Amygdala (tissue), 56 donors: ENCODE measurements at regions not wholly inside any gene's neighbourhood (a gene's known extent, or its start where the extent isn't known, plus 50 kb on each side); places are given as distances from the start of the nearest gene placed in this dataset.
"Not testable (repeated sequence)": the region's sequence is repeated elsewhere in the genome, so short reads cannot be mapped to it uniquely, and the experiment has no call there.

Experiments used
- DNase-seq, 56 donors: peaks; one replicate each; lab custom pipeline; 2025; lab: John Stamatoyannopoulos, UW

DNA sequence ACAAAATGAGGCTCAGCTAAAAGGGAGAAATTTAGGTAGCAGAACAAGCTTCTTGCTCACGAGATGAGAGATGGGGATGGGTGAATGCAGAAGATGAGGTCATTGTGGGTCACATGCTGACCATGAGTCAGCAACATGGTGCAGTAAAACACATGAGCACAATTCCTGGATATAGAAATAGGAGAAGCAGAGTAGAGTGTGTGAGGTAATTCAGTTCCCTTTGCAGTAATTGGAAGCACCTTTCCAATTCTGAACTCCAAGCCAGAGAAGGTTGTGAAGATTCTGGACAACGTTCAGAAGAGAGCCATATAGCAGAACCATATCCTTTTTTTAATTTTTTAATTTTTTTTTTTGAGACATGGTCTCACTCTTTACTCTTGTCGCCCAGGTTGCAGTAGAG, 62.0 kb upstream of the LMNTD1 start:
- DNase-seq = peak in 1 of 56 donors; percentile 6

DNA sequence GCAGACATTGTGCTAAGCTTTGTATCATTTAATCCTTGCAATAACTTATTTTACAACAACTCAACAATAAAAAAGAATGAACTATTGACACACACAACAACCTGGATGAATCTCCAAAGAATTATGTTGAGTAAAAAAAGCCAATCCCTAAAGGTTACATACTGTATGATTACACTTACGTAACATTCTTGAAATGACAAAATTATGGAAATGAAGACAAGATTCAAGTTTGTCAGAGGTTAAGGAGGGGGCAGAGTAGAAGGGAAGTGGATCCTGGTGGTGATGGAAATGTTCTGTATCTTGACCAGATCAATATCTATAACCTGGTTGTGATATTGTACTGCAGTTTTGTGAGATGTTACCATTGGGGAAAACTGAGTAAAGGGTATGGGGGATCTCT, 63.2 kb upstream of the LMNTD1 start:
- no peak for DNase-seq

DNA sequence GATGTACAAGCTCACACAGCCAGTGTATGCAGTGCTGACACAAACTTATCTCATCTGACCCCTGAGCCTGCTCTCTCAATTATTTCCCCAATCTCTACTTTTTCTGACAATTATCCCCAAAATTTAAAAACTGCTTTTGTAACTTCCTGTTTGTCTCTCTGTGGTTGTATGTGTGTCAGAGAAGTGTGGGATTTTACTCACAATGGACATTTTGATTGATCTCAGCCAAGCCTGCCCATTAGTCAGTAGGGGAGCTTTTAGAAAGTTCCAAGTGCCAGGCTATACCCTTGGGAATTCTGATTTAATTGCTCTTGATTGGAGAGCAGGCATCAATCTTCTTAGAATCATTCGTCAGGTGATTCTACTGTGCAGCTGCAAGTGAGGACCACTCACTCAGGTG, 64.9 kb upstream of the LMNTD1 start:
- no peak for DNase-seq

DNA sequence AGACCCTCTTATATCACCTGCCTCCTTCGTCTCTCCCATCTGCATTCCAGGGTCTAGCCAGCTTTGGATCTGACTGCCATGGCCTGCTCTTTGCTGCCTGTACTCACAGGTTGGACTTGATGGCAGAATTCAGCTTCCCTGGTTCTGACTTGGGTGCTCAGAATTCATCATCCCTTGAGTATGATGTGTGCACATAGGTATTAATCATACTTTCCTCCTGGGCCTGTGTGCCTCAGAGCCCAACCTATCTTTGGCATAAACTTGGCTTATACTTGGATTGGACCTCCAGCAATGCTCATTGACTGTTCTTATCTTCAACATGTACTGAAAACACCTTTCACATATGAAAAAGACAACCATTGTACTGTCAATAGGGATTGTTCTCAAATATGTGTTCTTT, 70.7 kb upstream of the LMNTD1 start:
- no peak for DNase-seq

DNA sequence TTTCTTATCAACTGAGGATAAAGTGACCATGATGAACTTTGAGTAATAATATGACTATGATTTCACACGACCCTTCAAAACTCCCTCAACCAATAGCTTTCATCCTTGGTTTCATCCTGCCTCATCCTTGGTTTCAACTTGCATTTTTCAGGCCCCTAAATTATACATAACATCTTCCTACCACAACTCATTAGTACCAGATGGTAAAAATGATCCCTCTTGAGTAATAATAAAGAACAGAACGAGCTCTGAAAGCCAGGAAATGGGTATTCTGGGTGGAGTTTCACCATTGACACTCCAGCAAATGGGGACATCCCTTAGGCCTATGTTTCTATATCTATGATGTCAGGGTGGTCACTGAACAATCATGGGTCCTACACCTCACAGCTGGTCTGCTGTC, 72.1 kb upstream of the LMNTD1 start:
- DNase-seq = no peak

DNA sequence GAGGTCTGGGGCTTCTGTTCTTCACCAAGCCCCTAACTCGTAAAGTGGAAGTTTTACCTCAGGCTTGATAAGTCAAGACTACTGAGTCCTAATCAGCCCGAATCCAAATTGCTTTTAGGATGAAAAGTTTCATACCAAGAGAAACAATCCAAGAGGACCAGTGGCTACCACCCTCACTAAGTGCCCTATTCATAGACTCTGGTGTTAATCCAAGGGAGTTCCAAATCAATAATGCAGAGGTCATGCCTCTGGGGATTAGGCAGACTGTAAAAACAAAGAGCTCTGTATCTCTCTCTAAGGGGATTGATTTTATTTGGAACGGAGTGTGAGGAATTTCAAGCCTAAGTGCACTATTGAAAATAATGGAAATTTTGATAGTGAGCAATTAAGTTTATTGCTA, 76.3 kb upstream of the LMNTD1 start:
- DNase-seq = no peak

DNA sequence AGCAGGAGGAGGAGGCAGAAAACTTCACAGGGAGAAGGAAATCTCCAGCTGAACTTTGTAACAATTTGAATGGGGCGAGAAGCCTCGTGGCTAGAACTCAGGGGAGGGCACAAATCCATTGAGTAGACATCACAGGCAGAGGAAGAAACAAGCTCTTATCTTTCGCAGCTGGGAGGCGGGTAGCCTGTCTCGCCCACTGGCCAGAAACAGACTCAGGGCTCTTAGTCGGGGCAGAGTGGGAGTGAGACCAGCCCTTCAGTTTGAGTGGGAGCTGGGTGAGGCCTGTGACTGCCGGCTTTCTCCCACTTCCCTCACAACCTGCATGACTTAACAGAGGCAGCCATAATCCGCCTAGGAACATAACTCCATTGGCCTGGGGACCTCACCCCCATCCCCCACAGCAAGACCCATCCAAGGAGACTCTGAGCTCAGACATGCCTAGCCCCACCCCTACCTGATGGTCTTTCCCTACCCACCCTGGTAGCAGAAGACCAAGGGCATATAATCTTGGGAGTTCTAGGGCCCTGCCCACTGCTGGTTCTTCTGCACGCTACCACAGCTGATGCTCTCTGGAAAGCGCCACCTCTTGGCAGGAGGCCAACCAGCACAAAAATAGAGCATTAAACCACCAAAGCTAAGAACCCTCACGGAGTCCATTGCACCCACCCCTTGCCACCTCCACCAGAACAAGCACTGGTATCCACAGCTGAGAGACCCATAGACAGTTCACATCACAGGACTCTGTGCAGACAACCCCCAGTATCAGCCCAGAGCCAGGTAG, 77.8 kb upstream of the LMNTD1 start:
- not testable (repeated sequence) for DNase-seq

DNA sequence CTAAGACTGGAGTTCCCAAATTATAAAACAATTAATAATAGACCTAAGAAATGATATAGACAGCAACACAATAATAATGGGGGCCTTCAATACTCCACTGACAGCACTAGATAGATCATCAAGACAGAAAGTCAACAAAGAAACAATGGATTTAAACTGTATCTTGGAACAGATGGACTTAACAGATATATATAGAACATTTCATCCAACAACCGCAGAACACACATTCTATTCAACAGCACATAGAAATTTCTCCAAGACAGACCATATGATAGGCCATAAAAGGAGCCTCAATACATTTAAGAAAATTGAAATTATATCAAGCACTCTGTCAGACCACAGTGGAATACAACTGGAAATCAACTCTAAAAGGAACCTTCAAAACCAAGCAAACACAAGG, 80.1 kb upstream of the LMNTD1 start:
- DNase-seq = not testable (repeated sequence)

DNA sequence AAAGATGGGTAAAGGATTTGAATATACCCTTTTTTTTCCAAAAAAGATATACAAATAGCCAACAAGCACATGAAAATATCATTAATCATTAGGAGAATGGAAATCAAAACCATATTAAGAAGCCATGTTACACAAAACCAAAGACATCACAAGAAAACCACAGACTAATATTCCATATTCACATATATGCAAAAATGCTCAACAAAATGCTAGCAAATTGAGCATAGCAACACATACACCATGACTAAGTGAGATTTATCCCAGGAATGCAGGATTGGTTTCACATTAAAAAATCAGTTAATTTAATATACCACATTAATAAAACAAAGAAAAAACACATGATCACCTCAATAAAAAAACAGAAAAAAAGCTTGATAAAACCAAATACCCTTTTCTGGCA, 84.7 kb upstream of the LMNTD1 start:
- DNase-seq = no peak

DNA sequence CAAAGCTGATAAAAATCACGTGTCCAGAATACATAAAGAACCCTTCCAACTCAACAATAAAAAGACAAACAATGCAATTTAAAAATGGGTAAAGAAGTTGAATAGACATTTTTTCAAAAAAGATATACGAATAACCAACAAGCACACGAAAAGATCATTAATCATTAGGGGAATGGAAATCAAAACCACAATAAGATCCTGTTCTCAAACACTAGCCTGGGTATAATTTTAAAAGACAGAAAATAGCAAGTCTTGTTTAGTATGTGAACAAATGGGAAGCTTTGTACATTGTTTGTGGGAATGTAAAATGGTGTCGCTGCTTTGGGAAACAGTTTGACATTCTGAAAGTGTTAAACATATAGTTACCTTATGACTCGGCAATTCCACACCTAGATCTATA, 86.3 kb upstream of the LMNTD1 start:
- no peak for DNase-seq

DNA sequence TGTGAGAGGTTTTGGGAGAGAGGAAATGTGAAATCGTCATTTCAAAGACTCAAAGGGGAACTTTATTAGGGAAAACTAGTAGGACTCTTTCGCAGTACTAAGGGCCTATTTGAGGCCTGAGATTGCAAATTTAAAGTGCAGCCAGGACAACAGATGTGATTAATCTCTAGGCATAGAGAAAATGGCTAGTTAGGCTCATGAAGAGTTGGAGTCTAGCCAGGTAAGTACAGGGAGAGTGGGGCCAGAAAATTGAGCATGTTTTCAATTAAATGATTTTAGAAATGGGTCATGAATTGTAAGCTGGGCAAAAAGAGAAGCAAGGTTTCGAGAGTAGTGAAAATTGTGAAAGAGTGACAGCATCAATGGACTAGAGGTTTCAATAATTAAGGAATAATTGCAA, 91.9 kb upstream of the LMNTD1 start:
- DNase-seq = no peak

DNA sequence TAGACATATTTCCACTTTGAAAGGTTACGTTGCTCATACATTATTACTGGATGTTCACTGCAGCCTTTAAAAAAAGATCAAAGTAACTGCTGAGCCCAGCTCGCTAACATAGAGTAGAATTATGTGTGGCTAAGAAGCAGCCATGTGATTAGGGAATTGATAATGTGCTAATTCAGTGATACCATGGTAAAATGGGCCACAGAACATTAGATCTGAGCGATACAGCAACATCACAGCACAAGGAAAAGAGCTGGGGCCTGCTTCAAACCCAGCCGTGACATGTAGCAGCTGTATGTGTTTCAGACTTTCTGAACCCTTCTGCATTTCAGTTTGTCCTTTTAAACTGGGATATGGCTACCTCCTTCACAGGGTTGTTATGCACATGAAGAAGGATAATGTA, 92.3 kb upstream of the LMNTD1 start:
- no peak for DNase-seq

DNA sequence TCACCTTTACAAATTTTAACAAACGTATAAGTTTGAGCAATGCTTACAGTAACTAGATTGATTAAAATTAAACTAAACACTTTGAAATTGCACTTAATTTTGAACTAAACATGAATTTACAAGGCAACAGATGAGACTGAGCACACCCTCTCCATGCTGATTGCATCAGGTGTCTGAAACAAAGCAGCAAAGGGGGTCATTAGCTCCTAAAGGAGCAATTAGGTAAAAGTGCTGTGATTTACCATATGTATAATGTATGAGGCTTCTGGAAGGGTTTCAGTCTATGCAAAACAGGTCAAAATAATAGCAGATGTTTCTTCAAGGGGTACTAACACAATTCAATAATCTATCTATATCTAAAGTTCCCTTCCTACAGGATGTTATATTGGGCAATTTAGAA, 98.8 kb upstream of the LMNTD1 start:
- no peak for DNase-seq

DNA sequence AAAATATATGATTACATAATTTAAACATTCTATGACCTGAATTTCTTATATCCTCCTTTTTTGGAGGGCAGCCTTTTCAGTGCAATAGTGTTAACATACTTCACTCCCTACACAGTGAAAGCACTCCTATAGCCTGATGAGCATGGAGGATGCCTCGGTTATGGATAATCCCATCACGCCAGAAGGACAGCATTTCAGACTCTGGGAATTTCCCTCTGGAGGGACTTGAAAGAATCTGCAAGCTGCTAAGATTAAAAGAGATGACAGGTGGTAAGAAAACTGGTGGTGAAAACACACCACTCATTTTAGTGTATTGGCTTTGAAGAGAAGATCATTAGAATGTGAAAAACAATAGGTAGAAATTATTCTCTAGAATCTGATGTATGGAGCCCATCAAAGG, 99.3 kb upstream of the LMNTD1 start:
- no peak for DNase-seq

DNA sequence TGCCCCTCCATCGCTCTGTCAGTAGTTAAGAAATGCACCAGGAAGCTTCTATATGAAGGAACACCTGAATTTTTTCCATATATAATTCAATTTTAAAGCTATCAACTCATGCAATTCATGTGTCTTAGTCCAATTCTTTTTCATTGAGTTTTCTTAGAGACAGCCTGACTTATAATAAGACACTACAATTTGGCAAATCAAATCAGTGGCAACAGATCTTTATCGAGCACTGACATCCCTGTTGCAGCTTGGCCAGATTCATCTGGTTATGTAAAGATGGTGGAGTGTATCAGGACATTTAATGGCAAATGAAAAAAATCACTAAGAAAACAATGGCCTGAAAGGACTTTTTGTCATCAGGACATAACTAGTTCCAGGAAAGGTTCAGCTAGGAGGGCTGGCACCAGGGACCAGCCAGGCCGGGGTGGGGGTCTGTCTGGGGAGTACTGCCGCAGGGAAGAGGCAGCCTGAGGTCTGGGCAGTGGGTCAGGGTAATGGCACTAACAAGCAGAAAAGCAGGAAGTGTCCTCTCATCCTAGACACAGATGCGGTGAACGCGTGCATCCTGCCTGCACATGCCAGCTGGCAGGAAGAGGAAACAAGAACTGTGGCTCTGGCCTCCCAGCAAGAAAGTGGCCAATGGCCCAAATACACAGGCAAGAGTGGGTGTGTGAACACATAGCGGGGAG, 100.5 kb upstream of the LMNTD1 start:
- DNase-seq = peak in 34 of 56 donors; percentile 3 to 52 (median 22)

DNA sequence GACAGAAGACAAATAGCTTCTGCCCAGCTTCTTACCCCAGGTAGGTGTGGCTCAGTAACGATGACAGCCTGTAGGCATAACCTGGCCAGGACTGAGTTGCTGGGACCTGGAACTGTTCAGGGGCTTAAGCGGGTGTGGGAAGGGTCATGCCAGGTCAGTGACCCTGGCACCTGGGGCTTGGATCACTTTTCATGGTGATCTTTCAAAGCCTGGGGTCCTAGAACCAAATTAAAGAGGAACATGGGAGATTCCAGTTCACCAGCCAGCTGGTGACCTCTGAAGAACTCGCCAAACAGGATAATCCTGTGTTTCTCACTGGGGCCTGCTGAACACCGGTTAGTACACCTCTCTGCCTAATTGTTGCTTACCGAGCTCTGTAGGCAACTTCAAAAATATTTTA, 102.6 kb upstream of the LMNTD1 start:
- DNase-seq = no peak

DNA sequence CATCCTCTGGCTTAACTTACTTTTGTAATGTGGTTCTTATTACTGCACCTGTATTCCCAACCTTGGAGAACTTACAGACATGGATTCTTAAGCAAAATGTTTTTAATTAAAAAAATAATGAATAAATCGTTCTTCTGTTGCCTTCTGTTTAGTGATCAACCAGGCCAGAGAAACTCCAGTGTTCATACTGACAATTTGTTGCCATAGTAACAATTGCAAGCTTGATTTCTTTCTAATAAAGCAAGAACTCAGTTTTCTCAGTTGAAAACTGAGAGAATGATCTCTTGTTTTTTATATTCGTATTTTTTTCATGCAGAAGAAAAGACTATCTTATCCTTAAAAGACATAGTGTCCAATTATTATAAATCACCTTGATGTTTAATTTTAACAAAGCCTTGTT, 106.5 kb upstream of the LMNTD1 start:
- DNase-seq = no peak

DNA sequence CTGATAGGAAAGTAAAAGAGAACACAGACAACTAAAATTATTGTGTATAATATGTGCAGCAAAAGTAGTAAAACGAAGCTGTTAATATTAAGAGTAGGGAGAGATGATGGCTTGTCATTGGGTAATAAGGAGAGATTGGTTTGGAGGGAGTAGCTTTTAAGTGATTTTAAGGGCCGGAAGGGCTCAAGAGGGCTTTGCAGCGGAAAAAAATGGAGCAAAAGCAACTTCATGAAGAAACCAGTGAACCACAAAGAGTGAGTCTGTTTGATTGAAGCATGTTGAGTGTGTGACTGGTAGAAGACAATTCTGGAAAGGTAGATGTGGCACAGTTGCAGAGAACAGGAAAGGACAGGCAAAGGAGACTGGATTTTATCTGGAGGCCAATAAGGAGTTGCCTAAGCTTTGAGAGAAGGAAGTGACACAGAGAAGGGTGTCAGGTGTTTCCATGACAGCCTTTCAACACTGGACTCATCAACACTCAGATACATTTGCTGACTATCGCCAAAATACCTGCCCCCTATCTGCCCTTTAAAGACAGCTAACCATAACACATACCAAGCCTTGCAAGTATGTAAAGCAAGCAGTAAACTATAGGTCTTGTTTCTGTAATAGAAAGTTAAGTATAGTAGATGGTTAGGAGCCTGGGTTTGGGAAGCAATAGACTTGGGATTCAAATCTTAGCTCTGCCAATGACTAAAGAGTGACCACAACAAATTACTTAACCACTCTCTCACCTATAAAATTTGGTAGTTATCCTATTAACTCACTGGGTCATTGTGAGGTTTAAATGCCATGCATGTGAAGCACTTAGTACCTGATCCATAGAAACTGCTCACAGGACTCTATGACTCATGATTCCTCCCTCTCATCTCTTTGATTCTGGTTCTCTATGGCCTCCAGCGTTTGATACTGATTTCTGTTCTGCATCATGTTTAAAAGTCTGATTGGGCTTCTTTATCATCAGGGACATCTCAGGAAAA, 117.3 kb upstream of the LMNTD1 start:
- DNase-seq = no peak

DNA sequence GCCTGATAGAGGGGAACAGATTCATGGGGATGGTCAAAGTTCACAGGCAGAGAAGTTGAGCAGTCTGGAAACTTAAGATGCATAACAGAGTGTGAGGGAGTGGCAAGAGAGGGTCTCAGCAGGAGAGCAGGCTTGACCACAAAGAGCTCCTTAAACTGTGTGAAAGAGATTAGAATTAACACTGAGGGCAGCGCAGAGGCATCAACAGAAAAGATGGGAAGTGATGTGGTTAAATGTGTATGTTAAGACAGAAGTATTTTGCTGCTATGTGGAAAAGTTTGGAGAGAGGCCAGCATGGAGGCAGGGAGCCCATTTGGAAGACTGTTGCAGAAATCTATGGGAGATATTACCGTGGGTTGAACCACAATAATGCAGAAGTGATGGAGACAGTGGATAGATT, 122.7 kb upstream of the LMNTD1 start:
- no peak for DNase-seq

DNA sequence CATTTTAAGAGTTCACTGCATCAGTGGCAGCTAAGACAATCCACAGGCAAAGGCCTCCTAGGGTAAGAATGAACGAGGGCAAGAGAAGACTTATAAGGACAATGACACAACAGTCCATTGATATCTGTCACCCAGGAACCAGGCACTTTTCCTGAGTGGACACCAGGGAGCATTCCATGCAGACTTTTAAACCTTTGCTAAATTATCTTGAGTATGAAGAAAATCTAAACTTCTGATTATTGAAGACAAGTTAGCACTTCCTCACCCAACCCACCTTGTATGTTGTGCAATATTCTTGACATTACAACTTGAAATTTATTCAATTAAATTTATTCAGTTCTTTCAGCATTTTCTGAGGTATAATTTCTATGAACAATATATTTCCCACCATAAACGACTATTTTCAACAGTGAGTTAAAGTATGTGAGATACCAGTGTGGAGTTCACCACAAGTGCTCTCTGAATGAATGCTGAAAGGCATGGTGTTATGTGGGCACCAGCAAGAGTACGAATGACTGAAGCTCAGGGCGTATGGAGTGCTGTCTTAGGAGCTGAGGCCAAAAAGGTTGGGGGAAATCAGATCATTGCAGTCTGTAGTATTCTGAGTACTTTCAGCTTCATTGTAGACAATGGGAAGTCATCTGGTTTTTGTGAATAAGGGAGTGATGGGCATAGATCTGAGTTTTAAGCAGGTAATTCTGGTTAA, 124.3 kb upstream of the LMNTD1 start:
- no peak for DNase-seq

DNA sequence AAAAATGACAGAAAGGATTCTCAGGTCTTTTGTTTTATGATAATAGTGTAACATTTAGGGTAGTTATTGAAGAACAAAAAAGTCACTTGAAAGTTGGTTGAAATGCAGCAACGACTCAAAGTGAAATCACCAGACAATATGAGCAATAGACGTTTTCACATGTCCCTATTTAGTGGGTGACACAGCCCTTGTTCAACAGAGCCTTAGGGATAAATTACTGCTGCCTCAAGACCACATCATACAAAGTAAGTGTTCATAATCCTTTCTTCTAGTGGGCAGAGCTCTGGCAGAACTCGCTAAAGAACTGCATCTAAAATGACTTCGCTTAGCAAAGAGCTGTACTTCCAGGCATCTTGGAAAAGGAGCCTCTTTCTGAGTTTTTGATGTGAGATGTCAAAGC, 128.5 kb upstream of the LMNTD1 start:
- no peak for DNase-seq
